ENCODE measurements at regions not wholly inside any gene's neighbourhood (a gene's known extent, or its start where the extent isn't known, plus 50 kb on each side); places are given as distances from the start of the nearest gene placed in this dataset.

DNA sequence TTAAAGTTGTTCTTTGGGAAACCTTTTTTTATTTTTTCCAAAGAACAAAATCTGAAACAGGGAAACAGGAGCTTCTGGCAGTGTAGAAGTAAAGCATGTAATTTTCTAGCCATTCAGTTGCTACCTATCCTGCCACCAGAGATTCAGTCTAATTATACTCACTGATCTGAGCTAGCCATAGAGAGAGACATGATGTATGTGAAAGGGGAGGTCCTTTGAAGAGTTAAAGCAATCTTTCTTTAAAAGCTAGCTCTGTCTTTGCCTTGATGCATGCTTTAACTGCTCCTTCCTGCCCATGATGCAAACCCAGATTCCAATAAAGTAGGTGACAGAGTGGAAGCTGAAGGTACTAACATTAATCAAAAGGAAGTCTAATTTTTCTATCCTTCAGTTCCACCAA is 114.1 kb upstream of the GRIK2 start:
- H3K9me3 Mint-ChIP-seq, result peaks cover 8% of the 10 kb centered on the region
- no peaks in the 10 kb centered on the region for H3K4me1 Mint-ChIP-seq
- TF ChIP-seq TCF7 (CRISPR knock-in tag; IDR thresholded peaks at IDR 0.05; ENCODE audit: low read depth) (no peak), MYBL2 (CRISPR knock-in tag; IDR thresholded peaks at IDR 0.05) (no peak), NR3C1 (CRISPR knock-in tag; conservative IDR thresholded peaks at IDR 0.05; ENCODE audit: low read depth) (no peak), RORB (CRISPR knock-in tag; IDR thresholded peaks at IDR 0.05) (no peak)
- TF ChIP-seq, protein P1, sequence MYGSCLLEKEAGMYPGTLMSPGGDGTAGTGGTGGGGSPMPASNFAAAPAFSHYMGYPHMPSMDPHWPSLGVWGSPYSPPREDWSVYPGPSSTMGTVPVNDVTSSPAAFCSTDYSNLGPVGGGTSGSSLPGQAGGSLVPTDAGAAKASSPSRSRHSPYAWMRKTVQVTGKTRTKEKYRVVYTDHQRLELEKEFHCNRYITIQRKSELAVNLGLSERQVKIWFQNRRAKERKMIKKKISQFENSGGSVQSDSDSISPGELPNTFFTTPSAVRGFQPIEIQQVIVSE (CRISPR knock-in tag; IDR thresholded peaks at IDR 0.05; ENCODE audit: borderline replicate concordance), result no peak
- TF ChIP-seq, protein P2, sequence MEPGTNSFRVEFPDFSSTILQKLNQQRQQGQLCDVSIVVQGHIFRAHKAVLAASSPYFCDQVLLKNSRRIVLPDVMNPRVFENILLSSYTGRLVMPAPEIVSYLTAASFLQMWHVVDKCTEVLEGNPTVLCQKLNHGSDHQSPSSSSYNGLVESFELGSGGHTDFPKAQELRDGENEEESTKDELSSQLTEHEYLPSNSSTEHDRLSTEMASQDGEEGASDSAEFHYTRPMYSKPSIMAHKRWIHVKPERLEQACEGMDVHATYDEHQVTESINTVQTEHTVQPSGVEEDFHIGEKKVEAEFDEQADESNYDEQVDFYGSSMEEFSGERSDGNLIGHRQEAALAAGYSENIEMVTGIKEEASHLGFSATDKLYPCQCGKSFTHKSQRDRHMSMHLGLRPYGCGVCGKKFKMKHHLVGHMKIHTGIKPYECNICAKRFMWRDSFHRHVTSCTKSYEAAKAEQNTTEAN (CRISPR knock-in tag; IDR thresholded peaks at IDR 0.05), result no peak
- DNase-seq (ENCODE audit: low spot score), result no peak
- H3K27me3 Mint-ChIP-seq (ENCODE audit: low read depth), result no peaks in the 10 kb centered on the region
- ATAC-seq, result no peak
- no peak overlapping the region for H3K4me3 Mint-ChIP-seq
- H3K36me3 Mint-ChIP-seq, result no peaks in the 10 kb centered on the region
- no peak overlapping the region for H3K27ac Mint-ChIP-seq
- POLR2A ChIA-PET, result no interaction called here
- CTCF ChIA-PET, result no interaction called here

DNA sequence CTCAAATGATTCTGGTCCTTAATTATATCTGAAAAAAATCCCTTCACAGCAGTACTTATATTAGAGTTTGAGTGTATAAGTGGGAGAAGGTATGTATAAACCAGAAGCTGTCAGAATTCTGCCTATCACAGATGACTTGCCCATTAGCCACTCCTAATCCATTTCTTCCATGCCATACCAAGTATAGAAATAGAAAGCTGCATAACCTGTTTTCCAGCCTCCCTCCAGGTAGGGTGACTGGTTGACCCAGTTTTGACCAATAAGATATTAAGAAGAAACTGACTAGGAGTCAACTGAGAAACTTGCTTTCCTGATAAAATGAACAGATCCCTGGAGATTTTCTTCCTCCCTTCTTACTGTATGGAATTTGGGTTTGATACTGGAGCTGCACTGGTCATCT is 112.2 kb upstream of the GRIK2 start:
- ATAC-seq (no peak), DNase-seq (ENCODE audit: low spot score) (no peak)
- ChIA-PET POLR2A (no interaction called here), CTCF (no interaction called here)
- Mint-ChIP-seq H3K27ac (no peak overlapping the region), H3K36me3 (no peaks in the 10 kb centered on the region), H3K9me3 (peaks cover 8% of the 10 kb centered on the region), H3K4me3 (no peak overlapping the region), H3K4me1 (no peaks in the 10 kb centered on the region), H3K27me3 (ENCODE audit: low read depth) (no peaks in the 10 kb centered on the region)
- TF ChIP-seq ETV6 (CRISPR knock-in tag; IDR thresholded peaks at IDR 0.05), result no peak

DNA sequence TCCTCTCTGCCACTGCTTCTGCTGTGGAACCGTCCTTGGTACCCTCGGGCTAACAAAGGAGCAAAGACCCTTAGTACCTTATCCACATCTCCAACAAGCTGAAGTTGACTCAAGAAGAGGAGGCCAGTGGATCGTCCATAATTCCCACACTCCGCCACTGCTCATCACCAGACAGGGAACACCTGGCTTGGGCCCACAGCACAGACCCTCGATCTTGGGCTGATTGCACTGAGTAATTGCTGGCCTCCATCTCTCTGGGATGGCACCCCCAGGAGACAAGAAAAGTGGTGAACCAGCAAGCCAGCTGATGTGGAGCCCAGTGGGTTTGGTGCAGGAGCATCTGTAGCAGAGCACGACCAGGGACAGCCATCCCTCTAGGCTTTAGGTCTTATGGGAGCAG is 109.4 kb upstream of the GRIK2 start:
- ChIA-PET POLR2A (no interaction called here), CTCF (no interaction called here)
- Mint-ChIP-seq H3K9me3 (peaks cover 8% of the 10 kb centered on the region), H3K36me3 (no peaks in the 10 kb centered on the region), H3K4me1 (no peaks in the 10 kb centered on the region), H3K4me3 (no peak overlapping the region), H3K27ac (no peak overlapping the region), H3K27me3 (ENCODE audit: low read depth) (no peaks in the 10 kb centered on the region)
- no peak for DNase-seq (ENCODE audit: low spot score)
- no peak for ATAC-seq
- TF ChIP-seq FOXP1 (CRISPR knock-in tag; IDR thresholded peaks at IDR 0.05; ENCODE audit: borderline replicate concordance), result no peak
- TF ChIP-seq, protein P3, sequence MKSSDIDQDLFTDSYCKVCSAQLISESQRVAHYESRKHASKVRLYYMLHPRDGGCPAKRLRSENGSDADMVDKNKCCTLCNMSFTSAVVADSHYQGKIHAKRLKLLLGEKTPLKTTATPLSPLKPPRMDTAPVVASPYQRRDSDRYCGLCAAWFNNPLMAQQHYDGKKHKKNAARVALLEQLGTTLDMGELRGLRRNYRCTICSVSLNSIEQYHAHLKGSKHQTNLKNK (CRISPR knock-in tag; IDR thresholded peaks at IDR 0.05), result no peak
- TF ChIP-seq IRF2 (CRISPR knock-in tag; IDR thresholded peaks at IDR 0.05; ENCODE audit: borderline replicate concordance, low read depth), result no peak
- TF ChIP-seq ATF1 (CRISPR knock-in tag; IDR thresholded peaks at IDR 0.05), result no peak
- no peak for TF ChIP-seq TP53 (CRISPR knock-in tag; IDR thresholded peaks at IDR 0.05)
- no peak for TF ChIP-seq ELF4 (CRISPR knock-in tag; IDR thresholded peaks at IDR 0.05; ENCODE audit: low read depth)
- no peak for TF ChIP-seq TCF7 (CRISPR knock-in tag; IDR thresholded peaks at IDR 0.05; ENCODE audit: low read depth)
- TF ChIP-seq, protein P4, sequence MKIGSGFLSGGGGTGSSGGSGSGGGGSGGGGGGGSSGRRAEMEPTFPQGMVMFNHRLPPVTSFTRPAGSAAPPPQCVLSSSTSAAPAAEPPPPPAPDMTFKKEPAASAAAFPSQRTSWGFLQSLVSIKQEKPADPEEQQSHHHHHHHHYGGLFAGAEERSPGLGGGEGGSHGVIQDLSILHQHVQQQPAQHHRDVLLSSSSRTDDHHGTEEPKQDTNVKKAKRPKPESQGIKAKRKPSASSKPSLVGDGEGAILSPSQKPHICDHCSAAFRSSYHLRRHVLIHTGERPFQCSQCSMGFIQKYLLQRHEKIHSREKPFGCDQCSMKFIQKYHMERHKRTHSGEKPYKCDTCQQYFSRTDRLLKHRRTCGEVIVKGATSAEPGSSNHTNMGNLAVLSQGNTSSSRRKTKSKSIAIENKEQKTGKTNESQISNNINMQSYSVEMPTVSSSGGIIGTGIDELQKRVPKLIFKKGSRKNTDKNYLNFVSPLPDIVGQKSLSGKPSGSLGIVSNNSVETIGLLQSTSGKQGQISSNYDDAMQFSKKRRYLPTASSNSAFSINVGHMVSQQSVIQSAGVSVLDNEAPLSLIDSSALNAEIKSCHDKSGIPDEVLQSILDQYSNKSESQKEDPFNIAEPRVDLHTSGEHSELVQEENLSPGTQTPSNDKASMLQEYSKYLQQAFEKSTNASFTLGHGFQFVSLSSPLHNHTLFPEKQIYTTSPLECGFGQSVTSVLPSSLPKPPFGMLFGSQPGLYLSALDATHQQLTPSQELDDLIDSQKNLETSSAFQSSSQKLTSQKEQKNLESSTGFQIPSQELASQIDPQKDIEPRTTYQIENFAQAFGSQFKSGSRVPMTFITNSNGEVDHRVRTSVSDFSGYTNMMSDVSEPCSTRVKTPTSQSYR (CRISPR knock-in tag; IDR thresholded peaks at IDR 0.05), result no peak
- TF ChIP-seq, protein P5, sequence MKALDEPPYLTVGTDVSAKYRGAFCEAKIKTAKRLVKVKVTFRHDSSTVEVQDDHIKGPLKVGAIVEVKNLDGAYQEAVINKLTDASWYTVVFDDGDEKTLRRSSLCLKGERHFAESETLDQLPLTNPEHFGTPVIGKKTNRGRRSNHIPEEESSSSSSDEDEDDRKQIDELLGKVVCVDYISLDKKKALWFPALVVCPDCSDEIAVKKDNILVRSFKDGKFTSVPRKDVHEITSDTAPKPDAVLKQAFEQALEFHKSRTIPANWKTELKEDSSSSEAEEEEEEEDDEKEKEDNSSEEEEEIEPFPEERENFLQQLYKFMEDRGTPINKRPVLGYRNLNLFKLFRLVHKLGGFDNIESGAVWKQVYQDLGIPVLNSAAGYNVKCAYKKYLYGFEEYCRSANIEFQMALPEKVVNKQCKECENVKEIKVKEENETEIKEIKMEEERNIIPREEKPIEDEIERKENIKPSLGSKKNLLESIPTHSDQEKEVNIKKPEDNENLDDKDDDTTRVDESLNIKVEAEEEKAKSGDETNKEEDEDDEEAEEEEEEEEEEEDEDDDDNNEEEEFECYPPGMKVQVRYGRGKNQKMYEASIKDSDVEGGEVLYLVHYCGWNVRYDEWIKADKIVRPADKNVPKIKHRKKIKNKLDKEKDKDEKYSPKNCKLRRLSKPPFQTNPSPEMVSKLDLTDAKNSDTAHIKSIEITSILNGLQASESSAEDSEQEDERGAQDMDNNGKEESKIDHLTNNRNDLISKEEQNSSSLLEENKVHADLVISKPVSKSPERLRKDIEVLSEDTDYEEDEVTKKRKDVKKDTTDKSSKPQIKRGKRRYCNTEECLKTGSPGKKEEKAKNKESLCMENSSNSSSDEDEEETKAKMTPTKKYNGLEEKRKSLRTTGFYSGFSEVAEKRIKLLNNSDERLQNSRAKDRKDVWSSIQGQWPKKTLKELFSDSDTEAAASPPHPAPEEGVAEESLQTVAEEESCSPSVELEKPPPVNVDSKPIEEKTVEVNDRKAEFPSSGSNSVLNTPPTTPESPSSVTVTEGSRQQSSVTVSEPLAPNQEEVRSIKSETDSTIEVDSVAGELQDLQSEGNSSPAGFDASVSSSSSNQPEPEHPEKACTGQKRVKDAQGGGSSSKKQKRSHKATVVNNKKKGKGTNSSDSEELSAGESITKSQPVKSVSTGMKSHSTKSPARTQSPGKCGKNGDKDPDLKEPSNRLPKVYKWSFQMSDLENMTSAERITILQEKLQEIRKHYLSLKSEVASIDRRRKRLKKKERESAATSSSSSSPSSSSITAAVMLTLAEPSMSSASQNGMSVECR (CRISPR knock-in tag; IDR thresholded peaks at IDR 0.05; ENCODE audit: borderline replicate concordance), result no peak
- TF ChIP-seq, protein P6, sequence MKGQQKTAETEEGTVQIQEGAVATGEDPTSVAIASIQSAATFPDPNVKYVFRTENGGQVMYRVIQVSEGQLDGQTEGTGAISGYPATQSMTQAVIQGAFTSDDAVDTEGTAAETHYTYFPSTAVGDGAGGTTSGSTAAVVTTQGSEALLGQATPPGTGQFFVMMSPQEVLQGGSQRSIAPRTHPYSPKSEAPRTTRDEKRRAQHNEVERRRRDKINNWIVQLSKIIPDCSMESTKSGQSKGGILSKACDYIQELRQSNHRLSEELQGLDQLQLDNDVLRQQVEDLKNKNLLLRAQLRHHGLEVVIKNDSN (CRISPR knock-in tag; IDR thresholded peaks at IDR 0.05), result no peak

All from WTC11 (cell line).